Head of caudate nucleus (tissue), 42 donors: ENCODE measurements at regions not wholly inside any gene's neighbourhood (a gene's known extent, or its start where the extent isn't known, plus 50 kb on each side); places are given as distances from the start of the nearest gene placed in this dataset.

Experiments
- DNase-seq, 42 donors: peaks; one replicate each; pipeline versions ENCODE4 v3.0.0 to v3.0.0-alpha.2; 2020 to 2021; ENCODE audit warnings: mixed read lengths in 7 of 42
- intact Hi-C: fragments of 100-400 bp; cut with DNase I; formaldehyde crosslinking; loops from one replicate; pipeline ENCODE4 v1.15.0; 2022

GRCh38 chr16:51801635-51802034, 650.6 kb upstream of the SALL1 start:
- no peak for DNase-seq
- intact Hi-C loops: no loop called here

- no peak for DNase-seq
- intact Hi-C loops: no loop called here
Observed at GRCh38 chr16:51797669-51798259, 646.7 kb upstream of the SALL1 start.

GRCh38 chr16:51779240-51779639, 628.2 kb upstream of the SALL1 start:
- no peak for DNase-seq
- intact Hi-C loops: no loop called here

GRCh38 chr16:51773071-51773890, 622.2 kb upstream of the SALL1 start:
- intact Hi-C loops: no loop called here
- no peak for DNase-seq

- intact Hi-C loops: loop anchor here (10.0 kb wide), 1 partner anchor 218 kb away; no protein-coding TSS in a partner anchor
Observed at GRCh38 chr16:51766739-51767138, 615.7 kb upstream of the SALL1 start.

GRCh38 chr16:51763072-51763661, 612.1 kb upstream of the SALL1 start:
- no peak for DNase-seq
- intact Hi-C loops: loop anchor here (5.0 to 10.0 kb wide), 2 partner anchors 222 to 616 kb away; no protein-coding TSS in a partner anchor

More at GRCh38 chr16:51766739-51767138, 615.7 kb upstream of the SALL1 start:
- no peak for DNase-seq

- intact Hi-C loops: loop anchor here (5.0 to 10.0 kb wide), 2 partner anchors 222 to 615 kb away; no protein-coding TSS in a partner anchor
- peak; percentile 73 to 97 (median 90) for DNase-seq
Observed at GRCh38 chr16:51762081-51762996, 611.3 kb upstream of the SALL1 start.

GRCh38 chr16:51761001-51761400, 609.9 kb upstream of the SALL1 start:
- intact Hi-C loops: loop anchor here (5.0 to 10.0 kb wide), 2 partner anchors 224 to 614 kb away; no protein-coding TSS in a partner anchor

GRCh38 chr16:51759999-51760398, 608.9 kb upstream of the SALL1 start:
- intact Hi-C loops: loop anchor here (5.0 to 10.0 kb wide), 3 partner anchors 225 to 613 kb away; no protein-coding TSS in a partner anchor
- DNase-seq: peak in 1 of 42 donors; percentile 15

More at GRCh38 chr16:51761001-51761400, 609.9 kb upstream of the SALL1 start:
- DNase-seq: no peak

GRCh38 chr16:51759329-51759728, 608.3 kb upstream of the SALL1 start:
- intact Hi-C loops: loop anchor here (10.0 kb wide), 1 partner anchor 435 kb away; no protein-coding TSS in a partner anchor
- DNase-seq: no peak

GRCh38 chr16:51757921-51758479, 606.9 kb upstream of the SALL1 start:
- no peak for DNase-seq
- intact Hi-C loops: loop anchor here (10.0 kb wide), 1 partner anchor 433 kb away; no protein-coding TSS in a partner anchor

GRCh38 chr16:51757505-51757904, 606.4 kb upstream of the SALL1 start:
- intact Hi-C loops: loop anchor here (10.0 kb wide), 1 partner anchor 433 kb away; no protein-coding TSS in a partner anchor

GRCh38 chr16:51757124-51757470, 606.0 kb upstream of the SALL1 start:
- intact Hi-C loops: loop anchor here (10.0 kb wide), 1 partner anchor 432 kb away; no protein-coding TSS in a partner anchor
- DNase-seq: no peak

More at GRCh38 chr16:51757505-51757904, 606.4 kb upstream of the SALL1 start:
- no peak for DNase-seq

GRCh38 chr16:51756447-51757123, 605.5 kb upstream of the SALL1 start:
- intact Hi-C loops: loop anchor here (10.0 kb wide), 1 partner anchor 432 kb away; no protein-coding TSS in a partner anchor

GRCh38 chr16:51755577-51756355, 604.7 kb upstream of the SALL1 start:
- DNase-seq: no peak
- intact Hi-C loops: loop anchor here (10.0 kb wide), 1 partner anchor 431 kb away; no protein-coding TSS in a partner anchor

More at GRCh38 chr16:51756447-51757123, 605.5 kb upstream of the SALL1 start:
- DNase-seq: no peak

GRCh38 chr16:51755039-51755501, 604.0 kb upstream of the SALL1 start:
- intact Hi-C loops: loop anchor here (10.0 kb wide), 1 partner anchor 430 kb away; no protein-coding TSS in a partner anchor
- peak in 2 of 42 donors; percentile 7 to 29 for DNase-seq
